OCI-LY3 (cell line): ENCODE measurements at regions not wholly inside any gene's neighbourhood (a gene's known extent, or its start where the extent isn't known, plus 50 kb on each side); places are given as distances from the start of the nearest gene placed in this dataset.

Source experiments
- H2AFZ ChIP-seq: fragments of 200-600, 300-600 bp; shearing (Covaris generic); 2 replicates; pipeline ENCODE4 v1.6.0; 2014; ENCODE audit warnings: antibody characterized with exemption, low read depth, low read length
- H3K27ac ChIP-seq: fragments of 200-600, 300-600 bp; sonication (generic); 2 replicates; pipeline ENCODE4 v1.5.1; 2014; ENCODE audit warnings: mild to moderate bottlenecking, low read length, moderate library complexity, mixed read lengths
- H3K27me3 ChIP-seq: fragments of 200-600, 300-600 bp; sonication (generic); 2 replicates; pipeline ENCODE4 v1.6.1; 2014; ENCODE audit warnings: low read depth, low read length, mixed read lengths
- H3K36me3 ChIP-seq: fragments of 200-600, 300-600 bp; sonication (generic); replicated peaks from 2 replicates; pipeline ENCODE3; 2014; ENCODE audit warnings: low read depth, low read length, mixed read lengths
- H3K4me1 ChIP-seq: fragments of 300-600, 200-600 bp; sonication (generic); 2 replicates; pipeline ENCODE4 v1.6.1; 2014; ENCODE audit warnings: low read length, mixed read lengths
- H3K4me2 ChIP-seq: fragments of 200-600, 300-600 bp; sonication (generic); 2 replicates; pipeline ENCODE4 v1.6.1; 2014; ENCODE audit warnings: low read length, mixed read lengths
- H3K4me3 ChIP-seq: fragments of 300-600, 200-600 bp; sonication (generic); 2 replicates; pipeline ENCODE4 v1.5.1; 2014; ENCODE audit warnings: antibody characterized with exemption, mild to moderate bottlenecking, low read length, moderate library complexity
- H3K79me2 ChIP-seq: fragments of 300-600, 200-600 bp; shearing (Covaris generic); 2 replicates; pipeline ENCODE4 v1.6.1; 2014; ENCODE audit warnings: mild to moderate bottlenecking, low read length, mixed read lengths
- H3K9ac ChIP-seq: fragments of 300-600, 200-600 bp; shearing (Covaris generic); 2 replicates; pipeline ENCODE4 v1.6.0; 2014; ENCODE audit warnings: mild to moderate bottlenecking, low read length, moderate library complexity
- H3K9me3 ChIP-seq: fragments of 200-600, 300-600 bp; shearing (Covaris generic); 2 replicates; pipeline ENCODE4 v1.6.1; 2014; ENCODE audit warnings: low read length, mixed read lengths; ENCODE audit not compliant: insufficient read depth
- H4K20me1 ChIP-seq: fragments of 200-600, 300-600 bp; sonication (generic); 2 replicates; pipeline ENCODE4 v1.6.1; 2016; ENCODE audit warnings: low read length, mixed read lengths; ENCODE audit not compliant: insufficient read depth
- EZH2phosphoT487 ChIP-seq: fragments of 200-600 bp; shearing (Covaris generic); IDR thresholded peaks from 2 replicates; pipeline ENCODE4 v1.6.1; 2018; ENCODE audit warnings: antibody characterized with exemption, mixed run types, low read depth
- TF ChIP-seq, protein P1 (sequence below): fragments of 200-600, 300-600 bp; sonication (generic); IDR thresholded peaks from 2 replicates; pipeline ENCODE4 v1.5.1; 2014; ENCODE audit warnings: antibody characterized with exemption, low read length, low read depth

DNA sequence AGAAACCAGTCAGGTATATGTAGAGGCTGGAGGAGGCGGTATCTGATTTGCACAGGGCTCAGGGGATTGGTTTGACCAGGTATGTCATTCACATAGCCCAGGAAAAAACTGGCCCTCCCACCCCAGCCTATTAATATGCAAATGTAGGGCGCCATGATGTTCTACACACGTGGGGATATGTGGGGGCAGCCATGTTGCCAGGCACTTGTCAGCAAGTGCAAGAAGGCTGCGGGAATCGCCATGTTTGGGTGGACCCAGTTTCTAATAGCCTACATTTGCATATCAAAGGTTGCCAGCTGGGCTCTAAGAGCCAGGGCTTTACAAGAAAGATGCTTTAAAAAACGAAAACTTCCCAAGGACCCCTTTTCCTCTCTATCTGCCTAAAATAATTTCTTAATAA lies 335.1 kb downstream of the SMARCA1 start:
- H3K4me1 ChIP-seq = no peaks in the 10 kb centered on the region
- TF ChIP-seq, protein P1, sequence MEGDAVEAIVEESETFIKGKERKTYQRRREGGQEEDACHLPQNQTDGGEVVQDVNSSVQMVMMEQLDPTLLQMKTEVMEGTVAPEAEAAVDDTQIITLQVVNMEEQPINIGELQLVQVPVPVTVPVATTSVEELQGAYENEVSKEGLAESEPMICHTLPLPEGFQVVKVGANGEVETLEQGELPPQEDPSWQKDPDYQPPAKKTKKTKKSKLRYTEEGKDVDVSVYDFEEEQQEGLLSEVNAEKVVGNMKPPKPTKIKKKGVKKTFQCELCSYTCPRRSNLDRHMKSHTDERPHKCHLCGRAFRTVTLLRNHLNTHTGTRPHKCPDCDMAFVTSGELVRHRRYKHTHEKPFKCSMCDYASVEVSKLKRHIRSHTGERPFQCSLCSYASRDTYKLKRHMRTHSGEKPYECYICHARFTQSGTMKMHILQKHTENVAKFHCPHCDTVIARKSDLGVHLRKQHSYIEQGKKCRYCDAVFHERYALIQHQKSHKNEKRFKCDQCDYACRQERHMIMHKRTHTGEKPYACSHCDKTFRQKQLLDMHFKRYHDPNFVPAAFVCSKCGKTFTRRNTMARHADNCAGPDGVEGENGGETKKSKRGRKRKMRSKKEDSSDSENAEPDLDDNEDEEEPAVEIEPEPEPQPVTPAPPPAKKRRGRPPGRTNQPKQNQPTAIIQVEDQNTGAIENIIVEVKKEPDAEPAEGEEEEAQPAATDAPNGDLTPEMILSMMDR = no peak
- no peak overlapping the region for H3K9ac ChIP-seq
- no peaks in the 10 kb centered on the region for H3K27me3 ChIP-seq
- H3K4me3 ChIP-seq = no peak overlapping the region
- H2AFZ ChIP-seq = no peak overlapping the region
- H4K20me1 ChIP-seq = no peaks in the 10 kb centered on the region
- H3K36me3 ChIP-seq = no peaks in the 10 kb centered on the region
- H3K4me2 ChIP-seq = no peak overlapping the region
- H3K79me2 ChIP-seq = no peaks in the 10 kb centered on the region
- H3K27ac ChIP-seq = no peak overlapping the region
- no peaks in the 10 kb centered on the region for H3K9me3 ChIP-seq

DNA sequence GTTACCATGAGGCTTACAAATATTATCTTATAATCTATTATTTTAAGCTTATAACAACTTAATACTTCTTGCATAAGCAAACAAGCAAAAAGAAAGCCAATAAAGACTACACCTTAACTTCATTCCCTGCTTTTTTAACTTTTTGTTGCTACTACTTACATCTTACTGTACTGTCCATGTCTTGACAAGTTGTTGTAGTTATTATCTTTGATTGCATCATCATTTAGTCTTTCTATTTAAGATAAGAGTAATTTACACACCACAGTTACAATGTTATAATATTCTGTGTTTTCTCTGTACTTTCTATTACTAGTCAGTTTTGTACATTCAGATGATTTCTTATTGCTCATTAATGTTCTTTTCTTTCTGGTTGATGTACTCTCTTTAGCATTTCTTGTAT lies 346.6 kb downstream of the SMARCA1 start:
- Histone ChIP-seq H2AFZ (no peak overlapping the region), H3K9me3 (no peaks in the 10 kb centered on the region), H3K27me3 (no peaks in the 10 kb centered on the region), H3K4me2 (no peak overlapping the region), H3K36me3 (no peaks in the 10 kb centered on the region), H3K4me1 (no peaks in the 10 kb centered on the region), H3K4me3 (no peak overlapping the region), H3K27ac (no peak overlapping the region), H3K9ac (no peak overlapping the region), H4K20me1 (no peaks in the 10 kb centered on the region), H3K79me2 (no peaks in the 10 kb centered on the region)
- TF ChIP-seq, protein P1 = no peak
- TF ChIP-seq EZH2phosphoT487 = no peak

DNA sequence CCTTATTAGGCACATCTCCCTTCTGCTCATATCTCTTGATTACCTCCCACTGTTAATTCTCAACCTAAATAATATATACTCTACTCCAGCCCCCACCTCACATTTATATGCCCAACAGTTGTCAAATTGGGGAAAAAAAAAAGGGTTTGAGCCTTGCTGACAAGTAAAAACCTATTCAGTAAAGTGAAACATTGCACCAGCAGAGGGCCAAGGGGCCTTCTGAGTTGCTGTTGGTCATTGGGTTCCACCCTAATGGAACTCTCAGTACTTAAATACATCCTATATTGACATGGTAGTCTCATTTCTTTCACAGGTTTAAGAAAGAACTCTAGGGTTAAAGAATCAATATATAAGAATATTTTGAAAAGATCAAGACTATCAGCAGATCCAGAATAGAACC lies 362.2 kb downstream of the SMARCA1 start:
- Histone ChIP-seq H3K9ac (no peak overlapping the region), H3K36me3 (no peaks in the 10 kb centered on the region), H3K9me3 (no peaks in the 10 kb centered on the region), H3K4me1 (no peaks in the 10 kb centered on the region), H3K4me2 (no peak overlapping the region), H3K27ac (no peak overlapping the region), H3K4me3 (no peak overlapping the region), H4K20me1 (no peaks in the 10 kb centered on the region), H3K79me2 (no peaks in the 10 kb centered on the region), H3K27me3 (no peaks in the 10 kb centered on the region), H2AFZ (no peak overlapping the region)
- TF ChIP-seq EZH2phosphoT487 = no peak
- TF ChIP-seq, protein P1 = no peak

DNA sequence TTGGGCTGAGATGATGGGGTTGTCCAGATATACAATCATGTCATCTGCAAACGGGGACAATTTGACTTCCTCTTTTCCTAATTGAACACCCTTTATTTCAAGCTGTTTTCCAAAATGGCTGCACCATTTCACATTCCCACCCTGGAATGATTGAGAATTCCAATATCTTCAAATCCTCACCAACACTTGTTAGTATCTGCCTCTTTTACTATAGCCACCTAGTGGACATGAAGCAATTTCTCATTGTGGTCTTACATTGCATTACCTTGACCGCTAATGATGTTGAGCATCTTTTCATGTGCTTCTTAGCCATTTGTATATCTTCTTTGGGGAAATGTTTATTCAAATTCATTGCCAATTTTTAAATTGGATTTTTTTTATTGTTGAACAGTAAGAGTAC lies 364.8 kb downstream of the SMARCA1 start:
- no peaks in the 10 kb centered on the region for H4K20me1 ChIP-seq
- TF ChIP-seq EZH2phosphoT487 = no peak
- TF ChIP-seq, protein P1 = no peak
- H3K27me3 ChIP-seq = no peaks in the 10 kb centered on the region
- H3K4me1 ChIP-seq = no peaks in the 10 kb centered on the region
- no peaks in the 10 kb centered on the region for H3K79me2 ChIP-seq
- H3K9ac ChIP-seq = no peak overlapping the region
- no peaks in the 10 kb centered on the region for H3K36me3 ChIP-seq
- H3K4me2 ChIP-seq = no peak overlapping the region
- no peak overlapping the region for H3K27ac ChIP-seq
- no peaks in the 10 kb centered on the region for H3K9me3 ChIP-seq
- no peak overlapping the region for H3K4me3 ChIP-seq
- no peak overlapping the region for H2AFZ ChIP-seq
